GM21576 (cell line): ENCODE measurements at regions not wholly inside any gene's neighbourhood (a gene's known extent, or its start where the extent isn't known, plus 50 kb on each side); places are given as distances from the start of the nearest gene placed in this dataset.

Source experiments
- ATAC-seq: cut with Tn5 transposase; IDR thresholded peaks from one replicate; pipeline ENCODE4 v1.9.1; 2021; ENCODE audit warnings: mild to moderate bottlenecking, moderate library complexity; ENCODE audit not compliant: unreplicated experiment

DNA sequence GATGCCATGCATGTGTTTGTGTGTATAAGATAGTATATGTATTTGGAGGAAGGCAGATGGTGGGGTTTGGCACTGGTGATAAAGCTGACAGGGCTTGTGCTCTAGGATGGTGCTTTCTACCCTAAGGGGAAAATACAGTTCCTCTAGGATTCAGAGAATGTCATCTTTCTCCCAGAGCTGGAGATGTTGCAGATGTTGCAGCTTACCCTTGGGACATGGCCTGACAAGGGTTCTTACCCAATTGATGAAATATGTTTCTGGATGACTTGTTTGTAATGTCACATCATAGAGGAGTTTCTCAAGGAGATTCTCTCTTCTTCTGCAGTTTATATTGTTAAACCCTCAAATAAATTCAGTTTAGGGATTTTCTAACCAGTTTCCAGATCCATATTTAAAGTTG lies 52.5 kb upstream of the PITX2 start:
- ATAC-seq = no peak

DNA sequence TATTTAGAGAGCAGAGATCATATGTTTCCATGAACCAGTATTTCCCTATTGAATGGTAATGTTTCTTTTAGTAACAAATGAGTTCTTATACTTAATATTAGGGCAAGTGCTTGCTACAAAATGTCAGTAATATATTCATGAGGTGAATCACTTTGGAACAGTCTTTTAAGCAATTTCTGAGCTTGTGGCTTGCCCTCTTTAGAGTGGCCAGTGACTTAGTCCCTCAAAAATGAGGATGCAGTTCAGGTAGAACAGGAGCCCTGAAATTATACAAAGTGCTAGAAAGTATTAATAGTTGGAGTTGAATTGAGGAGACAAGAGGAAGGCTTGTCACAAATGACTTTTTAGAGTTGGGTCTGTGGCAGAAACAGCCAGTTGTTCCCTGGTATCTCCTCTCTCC lies 53.4 kb upstream of the PITX2 start:
- ATAC-seq = no peak

DNA sequence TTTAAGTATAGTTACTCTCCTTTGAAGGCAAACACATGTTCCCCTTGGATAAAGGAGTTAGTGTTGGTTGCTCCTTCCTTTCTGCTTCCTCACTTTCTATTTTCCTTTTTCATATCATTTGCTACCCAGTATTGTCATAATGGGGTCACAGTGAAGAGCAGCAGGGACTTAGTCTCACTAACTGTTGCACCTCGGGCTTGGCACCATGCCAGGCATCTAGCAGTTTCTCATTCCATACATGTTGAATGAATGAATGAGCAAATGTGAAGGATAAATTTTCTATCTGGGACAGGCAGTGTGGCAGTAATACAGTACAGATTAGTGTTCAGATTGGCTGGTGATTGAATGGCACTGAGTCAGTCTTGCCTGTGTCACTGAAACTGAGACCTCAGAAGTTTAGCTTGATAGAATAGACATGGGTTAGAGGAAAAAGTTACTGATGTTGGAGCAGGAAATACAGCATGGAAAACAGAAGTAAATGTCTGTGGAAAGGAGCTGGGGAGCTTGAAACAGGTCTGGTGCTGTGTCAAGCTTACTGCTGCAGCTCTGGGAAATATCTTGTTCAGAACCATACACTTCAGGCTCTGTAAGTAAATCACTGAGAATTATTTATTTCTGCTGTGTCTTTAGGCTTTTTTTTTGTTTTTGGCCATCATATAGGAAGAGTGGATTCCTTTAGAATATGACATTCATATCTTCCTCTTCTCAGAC lies 55.8 kb upstream of the PITX2 start:
- no peak for ATAC-seq

DNA sequence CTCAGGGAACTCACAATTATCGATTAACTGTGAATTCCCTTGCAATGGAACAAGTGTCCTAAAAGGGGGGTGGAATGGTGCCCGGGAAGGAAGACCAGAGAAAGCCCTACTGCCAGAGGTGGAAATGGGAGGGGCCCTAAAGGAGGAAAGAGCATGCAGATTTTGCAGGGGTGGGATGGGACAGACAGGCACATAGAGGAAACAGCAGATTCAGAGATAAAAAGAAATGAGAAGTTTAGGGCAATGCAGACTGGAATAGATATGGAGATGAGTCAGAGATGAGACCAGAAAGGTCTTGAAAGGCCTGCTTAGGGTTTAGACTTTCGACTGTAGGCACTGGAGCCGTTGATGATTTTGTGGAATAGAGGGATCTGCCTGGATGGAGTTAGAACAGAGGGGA lies 57.4 kb upstream of the PITX2 start:
- ATAC-seq = no peak

DNA sequence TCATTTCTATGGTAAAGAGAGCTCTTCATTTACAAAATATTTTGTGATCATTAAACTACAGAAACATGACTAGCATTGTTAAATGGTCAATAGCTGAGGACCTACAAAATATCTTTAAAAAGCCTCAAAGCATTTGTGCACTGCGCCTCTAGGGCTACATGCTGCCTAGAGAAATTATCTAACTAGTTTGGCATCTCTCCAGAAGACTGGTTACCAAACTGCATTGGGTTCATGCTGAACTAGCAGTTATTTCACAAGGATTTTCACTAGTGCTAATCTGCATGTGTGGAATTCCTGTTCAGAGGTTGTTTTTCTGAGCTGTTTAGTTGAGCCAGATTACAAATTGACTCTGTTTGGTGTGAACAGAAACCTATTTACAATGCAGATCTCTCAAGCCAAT lies 58.5 kb upstream of the PITX2 start:
- no peak for ATAC-seq

DNA sequence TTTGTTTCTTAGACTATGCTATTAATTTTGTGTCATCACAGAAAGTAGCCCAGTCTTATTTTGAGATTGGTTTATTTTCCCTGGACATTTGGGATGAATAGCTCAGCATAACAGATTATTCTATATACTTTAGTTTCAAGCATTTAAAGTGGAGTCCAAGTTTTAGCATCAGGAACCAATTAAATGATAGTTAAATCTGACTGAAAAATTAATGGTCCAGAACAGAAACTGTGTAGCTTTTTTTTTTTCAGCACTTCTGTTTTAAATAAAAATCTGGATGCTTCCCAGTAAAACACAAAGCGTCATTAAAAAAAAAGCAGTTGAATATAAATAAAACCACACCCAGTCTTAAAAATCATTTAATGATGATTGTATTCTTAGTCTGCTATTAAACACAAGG lies 59.4 kb upstream of the PITX2 start:
- ATAC-seq = no peak

DNA sequence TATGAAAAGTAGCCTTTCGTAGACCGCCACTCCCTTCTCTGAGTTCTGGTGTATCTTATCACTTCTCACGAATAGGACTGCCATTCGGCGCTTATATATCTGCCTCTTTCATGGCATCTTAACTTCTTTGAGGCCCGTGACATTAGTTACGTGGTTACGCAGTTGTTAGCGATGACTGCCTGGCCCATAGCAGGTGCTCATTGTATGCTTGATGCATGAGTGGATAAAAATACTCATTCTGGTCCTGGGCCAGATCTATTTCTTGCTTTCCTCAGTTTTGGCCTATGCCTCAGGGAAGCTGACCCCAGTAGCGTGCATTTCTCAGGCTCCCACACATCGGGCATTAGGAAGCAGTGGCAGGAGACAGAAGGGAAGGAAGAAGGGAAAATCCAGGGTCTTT lies 60.7 kb upstream of the PITX2 start:
- ATAC-seq = no peak

DNA sequence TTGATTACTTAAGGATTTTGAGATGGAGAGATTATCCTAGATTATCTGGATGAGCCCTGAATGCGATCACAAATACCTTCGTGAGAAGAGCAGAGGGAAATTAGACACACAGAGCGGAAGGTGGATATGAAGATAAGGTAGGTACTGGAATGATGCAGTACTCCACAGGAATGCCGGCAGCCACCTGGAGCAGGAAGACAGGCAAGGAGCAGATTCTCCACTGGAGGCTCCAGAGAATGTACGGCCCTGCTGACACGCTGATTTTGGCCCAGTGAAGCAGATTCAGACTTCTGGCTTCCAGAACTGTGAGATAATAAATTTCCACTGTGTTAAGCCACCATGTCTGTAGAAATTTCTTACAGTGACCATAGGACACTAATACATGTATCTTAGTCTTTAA lies 79.4 kb upstream of the PITX2 start:
- ATAC-seq = no peak

DNA sequence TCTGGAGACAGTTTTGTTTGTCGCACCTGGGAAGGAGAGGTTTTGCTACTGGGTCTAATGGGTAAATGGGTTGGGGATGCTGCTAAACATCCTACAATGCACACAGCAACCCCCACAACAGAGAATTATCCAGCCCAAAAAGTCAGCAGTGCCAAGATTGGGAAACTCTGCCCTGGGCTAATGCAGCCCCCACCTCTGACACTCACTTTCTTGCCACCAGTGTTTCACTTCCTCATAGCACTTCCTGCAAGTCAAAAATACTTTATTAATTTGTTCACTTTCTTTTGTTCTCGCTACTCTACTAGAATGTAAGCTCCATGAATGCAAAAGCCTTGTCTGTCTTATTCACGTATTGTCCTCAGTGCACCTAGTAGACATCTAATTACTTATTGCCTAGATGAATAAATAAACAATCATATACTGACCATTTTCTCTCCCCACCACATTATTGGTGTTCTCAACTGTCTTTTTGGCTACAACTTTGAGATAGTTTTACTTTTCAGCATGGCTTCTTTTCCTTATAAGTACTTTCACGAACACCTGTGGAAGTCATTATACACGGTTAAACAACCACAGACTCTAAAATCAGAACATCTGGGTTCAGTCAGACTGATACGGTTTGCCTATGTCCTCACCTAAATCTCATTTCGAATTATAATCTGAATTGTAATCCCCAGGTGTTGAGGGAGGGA lies 82.0 kb upstream of the PITX2 start:
- ATAC-seq = peak; percentile 84

DNA sequence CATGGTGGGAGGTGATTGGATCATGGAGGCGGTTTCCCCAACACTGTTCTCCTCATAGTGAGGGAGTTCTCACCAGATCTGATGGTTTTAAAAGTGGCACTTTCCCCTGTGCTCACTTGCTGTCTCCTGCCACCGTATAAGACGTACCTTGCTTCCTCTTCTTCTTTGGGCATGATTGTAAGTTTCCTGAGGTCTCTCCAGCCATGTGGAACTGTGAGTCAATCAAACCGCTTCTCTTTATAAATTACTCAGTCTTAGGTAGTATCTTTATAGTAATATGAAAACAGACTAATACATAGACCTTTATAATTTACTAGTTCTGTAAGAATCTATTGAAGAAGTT lies 82.5 kb upstream of the PITX2 start:
- peak; percentile 23 for ATAC-seq

DNA sequence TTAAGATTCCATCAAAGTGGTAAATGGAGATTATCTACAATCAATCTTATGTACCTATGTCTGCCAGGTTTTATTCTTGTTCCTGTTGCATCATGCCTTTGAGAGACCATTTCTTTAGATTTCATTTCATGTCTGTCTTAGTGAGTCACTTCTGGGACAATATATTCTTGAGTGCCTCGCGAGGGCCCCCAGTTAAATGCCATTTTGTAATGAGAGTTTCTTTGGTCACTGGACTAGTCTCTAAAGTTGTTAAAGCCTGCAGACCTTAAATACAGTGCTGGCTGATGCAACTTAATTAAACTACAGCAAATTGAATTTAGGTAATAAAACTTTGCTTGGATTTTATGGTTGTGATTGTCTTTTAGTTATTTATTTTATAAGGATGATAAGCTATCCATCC lies 87.2 kb upstream of the PITX2 start:
- no peak for ATAC-seq

DNA sequence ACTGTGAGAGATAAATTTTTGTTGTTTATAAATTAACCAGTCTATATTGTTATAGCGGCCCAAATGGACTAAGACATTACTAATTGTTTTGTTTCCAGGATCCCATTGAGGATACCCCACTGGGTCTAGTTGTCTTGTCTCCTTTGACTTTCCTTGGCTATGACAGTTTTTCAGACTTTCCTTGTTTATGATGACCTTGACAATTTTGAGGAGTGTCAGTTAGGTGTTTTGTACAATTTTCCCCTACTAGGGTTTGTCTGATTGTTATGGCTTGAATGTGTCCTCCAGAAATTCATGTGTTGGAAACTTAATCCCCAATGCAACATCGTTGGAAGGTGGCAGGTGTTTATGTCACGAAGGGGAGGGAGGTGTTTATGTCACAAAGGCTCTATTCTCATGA lies 89.6 kb upstream of the PITX2 start:
- ATAC-seq = no peak

DNA sequence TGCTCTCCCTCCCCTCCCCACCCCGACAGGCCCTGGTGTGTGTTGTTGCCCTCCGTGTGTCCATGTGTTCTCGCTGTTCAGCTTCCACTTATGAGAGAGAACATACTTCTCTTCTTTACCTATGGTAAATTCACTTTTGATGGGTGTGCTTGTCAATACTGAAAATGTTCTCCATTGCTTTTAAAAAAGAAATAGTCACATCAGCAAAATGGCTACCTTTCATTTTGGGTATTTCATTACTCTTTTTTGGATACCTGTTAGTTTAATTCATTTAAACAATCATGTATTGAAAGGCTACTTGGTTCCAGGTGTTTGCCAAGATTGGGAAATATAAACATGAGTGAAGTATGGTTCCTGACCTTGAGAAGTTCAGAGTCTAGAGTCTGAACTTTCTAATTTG lies 107.4 kb upstream of the PITX2 start:
- no peak for ATAC-seq

DNA sequence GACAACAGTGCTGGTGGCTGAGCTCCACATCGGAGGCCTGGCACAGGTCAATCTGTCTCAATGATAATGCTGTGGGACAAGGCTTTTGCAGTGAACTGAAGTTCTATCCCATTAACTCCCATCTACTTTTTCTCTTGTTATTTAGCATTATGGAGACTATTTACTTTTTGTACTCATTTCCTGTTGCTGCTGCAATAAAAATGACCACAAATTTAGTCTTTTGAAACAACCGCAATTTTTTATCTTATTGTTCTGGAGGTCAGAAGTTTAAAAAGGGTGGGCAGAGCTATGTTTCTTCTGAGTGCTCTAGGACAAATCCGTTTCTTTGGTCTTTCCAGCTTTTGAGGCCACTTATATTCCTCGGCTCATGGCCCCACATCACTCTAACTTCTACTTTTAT lies 111.0 kb upstream of the PITX2 start:
- ATAC-seq = no peak

DNA sequence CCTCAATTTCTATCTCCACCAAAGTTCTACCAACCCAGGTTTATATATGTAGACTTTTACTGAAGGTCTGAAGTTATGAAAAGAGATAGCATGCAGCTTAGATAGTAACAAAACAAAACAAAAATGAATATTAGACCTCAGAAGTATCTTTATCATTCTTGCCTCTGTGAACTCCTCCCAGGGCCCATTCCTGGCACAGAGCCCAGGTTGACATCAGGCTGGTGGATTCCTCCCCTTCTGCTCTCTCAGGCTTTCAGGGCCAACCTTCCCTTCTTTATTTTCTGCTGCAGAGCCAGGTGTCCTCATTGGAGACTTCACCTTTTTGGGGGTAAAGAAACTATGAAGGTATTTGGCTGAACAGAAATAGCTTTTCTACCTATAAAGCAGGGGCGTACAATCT lies 112.8 kb upstream of the PITX2 start:
- ATAC-seq = no peak

DNA sequence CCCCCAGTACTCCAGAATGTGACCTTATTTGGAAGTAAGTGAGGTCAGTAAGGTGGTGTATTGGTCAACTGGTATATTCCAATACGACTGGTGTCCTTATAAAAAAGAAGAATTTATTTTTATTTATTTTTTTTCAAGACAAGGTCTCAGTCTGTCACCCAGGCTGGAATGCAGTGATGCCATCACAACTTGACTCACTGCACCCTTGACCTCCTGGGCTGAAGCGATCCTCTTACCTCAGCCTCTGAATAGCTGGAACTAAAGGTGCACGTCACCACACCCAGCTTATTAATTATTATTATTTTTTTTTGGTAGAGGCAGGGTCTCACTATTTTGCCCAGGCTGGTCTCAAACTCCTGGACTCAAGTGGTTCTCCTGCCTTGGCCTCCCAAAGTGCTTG lies 115.1 kb upstream of the PITX2 start:
- no peak for ATAC-seq

DNA sequence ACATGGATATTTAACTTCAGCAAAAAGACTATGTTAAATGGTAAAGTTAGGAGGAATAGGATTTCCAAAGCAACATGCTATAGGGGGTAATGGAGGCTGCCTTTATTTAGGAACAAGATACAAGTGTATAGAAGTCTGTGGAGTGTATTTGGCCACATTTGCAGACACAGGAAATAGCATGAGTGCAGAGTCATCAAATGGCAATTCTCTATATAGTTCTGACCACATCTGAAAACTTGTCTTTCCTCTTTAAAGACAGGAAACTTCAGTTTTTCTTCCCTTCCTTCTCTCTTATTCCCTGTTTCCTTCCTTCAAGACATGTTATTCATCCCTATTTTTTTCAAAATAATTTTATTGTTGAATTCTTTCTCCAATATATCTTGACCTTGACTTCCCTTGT lies 119.3 kb upstream of the PITX2 start:
- no peak for ATAC-seq

DNA sequence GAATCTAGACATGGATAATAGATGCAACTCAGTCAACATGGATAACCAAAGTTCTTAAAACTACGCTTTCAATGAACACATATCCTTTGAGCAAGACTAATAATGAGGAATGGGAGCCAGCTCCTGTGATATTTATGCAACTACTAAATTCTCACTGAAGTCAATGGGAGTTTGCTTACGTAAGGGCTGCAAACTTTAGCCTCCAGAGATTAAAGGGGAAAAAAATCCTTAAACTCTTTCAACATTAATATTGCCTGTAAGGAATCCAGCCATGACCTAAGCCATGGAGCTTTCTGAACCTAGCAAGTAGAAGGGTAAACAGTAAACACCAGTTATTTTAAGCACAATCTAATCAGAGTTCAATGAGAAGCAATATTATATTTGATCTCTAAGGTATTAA lies 125.2 kb upstream of the PITX2 start:
- ATAC-seq = no peak

DNA sequence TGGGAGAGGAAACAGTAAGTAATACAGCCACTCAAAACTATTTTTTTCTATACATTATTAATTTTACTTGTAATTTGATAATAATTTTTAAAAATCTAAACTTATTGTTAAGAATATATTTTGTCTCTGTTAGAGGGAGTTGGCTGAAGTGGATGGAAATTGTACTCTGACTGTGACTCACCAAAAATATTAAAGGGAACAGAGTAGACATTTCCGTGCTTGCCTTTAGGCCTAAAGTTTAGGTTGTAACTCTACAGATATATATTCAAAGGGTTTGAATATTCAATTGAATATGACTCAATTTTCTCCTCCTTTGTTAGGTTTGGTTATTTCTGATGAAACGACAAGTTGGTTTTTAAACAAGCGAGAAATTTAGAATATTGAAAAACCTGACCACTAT lies 128.3 kb upstream of the PITX2 start:
- no peak for ATAC-seq

DNA sequence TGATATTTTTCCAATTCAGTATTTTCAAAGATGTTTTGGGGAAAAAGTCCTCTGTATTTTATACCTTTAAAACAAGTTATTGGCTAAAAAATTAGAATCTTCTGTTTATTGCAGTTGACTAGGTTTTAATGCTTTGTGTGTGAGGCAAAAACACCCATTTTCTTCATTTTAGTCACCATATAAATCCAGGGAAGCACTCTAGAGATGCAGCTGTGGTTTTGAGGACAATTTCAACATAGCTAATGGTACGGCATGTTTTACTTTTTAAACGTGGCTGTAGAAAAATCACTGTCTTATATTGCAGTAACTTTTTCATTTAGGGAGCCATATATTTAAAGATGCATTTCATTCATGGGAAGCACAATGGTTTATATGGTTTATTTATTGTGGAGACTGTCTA lies 129.1 kb upstream of the PITX2 start:
- ATAC-seq = no peak

DNA sequence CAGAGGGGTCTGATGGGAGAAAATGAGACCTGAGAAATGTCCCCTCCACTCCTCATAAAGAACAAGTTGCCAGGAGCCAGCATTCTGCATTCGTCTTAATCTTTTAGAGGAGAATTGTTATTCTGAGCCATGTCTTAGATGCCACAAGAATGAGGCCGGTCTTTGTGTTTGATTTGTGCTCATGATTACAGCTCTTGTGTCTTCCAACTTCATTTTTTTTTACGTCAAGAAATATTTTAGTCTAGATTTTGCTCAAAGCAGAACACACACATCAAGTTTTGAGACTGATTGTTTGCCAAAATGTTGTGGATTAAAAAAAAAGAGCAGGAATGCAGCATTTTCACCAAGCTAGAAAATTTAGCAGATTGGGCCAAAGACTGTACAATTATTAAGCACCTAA lies 130.6 kb upstream of the PITX2 start:
- ATAC-seq = no peak

DNA sequence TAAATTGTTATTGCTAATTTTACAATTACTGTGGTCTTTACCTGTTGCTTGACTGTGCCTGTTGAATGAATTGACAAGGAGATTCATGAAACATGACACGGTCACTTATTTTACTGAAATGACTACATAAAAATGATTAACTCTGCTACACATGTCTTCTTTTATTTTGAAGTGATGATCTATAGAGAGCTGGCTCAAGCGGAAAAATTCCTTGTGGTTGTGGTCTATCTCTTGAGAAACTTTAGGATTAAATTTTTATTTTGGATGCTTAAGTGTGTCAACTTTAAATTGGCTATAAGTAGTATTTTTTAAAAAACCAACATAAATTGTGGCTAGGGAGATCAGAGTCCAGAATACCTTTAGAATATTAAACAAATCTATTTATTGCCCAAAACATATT lies 131.8 kb upstream of the PITX2 start:
- no peak for ATAC-seq

DNA sequence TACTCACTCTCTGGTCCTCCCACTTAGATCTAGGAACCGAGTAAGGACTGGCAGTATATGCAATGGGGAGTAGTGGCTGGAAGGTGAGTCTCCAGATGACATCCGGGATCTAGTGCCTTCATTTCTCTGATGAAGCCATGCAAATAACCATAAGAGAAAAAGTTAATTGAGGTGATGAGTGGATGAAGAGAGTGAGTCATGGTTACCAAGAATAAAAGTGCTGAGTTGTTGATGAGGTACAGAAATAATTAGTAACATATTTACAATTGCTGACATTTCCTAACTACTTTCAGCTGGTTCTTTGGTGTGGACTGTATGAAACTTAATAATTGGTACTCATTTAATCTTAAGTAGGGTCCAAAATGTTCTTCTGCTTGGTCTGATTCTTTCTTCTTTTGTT lies 146.7 kb upstream of the PITX2 start:
- no peak for ATAC-seq
